ENCODE measurements at regions not wholly inside any gene's neighbourhood (a gene's known extent, or its start where the extent isn't known, plus 50 kb on each side); places are given as distances from the start of the nearest gene placed in this dataset.

GRCh38 chr17:73724990-73725389, 80.7 kb upstream of the SDK2 start:
- no peak for FAIRE-seq

GRCh38 chr17:73725794-73726515, 81.7 kb upstream of the SDK2 start:
- FAIRE-seq = no peak

GRCh38 chr17:73727941-73728340, 83.7 kb upstream of the SDK2 start:
- no peak for FAIRE-seq

- FAIRE-seq = no peak
Observed at GRCh38 chr17:73729101-73729500, 84.9 kb upstream of the SDK2 start.

GRCh38 chr17:73731733-73732132, 87.5 kb upstream of the SDK2 start:
- no peak for FAIRE-seq

- no peak for FAIRE-seq
Observed at GRCh38 chr17:73733517-73733916, 89.3 kb upstream of the SDK2 start.

- no peak for FAIRE-seq
Observed at GRCh38 chr17:73735245-73735644, 91.0 kb upstream of the SDK2 start.

- no peak for FAIRE-seq
Observed at GRCh38 chr17:73738751-73739575, 94.7 kb upstream of the SDK2 start.

GRCh38 chr17:73740370-73740769, 96.1 kb upstream of the SDK2 start:
- no peak for FAIRE-seq

- FAIRE-seq = no peak
Observed at GRCh38 chr17:73742948-73743381, 98.7 kb upstream of the SDK2 start.

GRCh38 chr17:73743518-73744201, 99.4 kb upstream of the SDK2 start:
- no peak for FAIRE-seq

GRCh38 chr17:73744411-73744810, 100.2 kb upstream of the SDK2 start:
- FAIRE-seq = no peak

- no peak for FAIRE-seq
Observed at GRCh38 chr17:73746314-73747073, 102.2 kb upstream of the SDK2 start.

- no peak for FAIRE-seq
Observed at GRCh38 chr17:73747221-73748002, 103.2 kb upstream of the SDK2 start.

GRCh38 chr17:73748508-73748907, 104.3 kb upstream of the SDK2 start:
- no peak for FAIRE-seq

- FAIRE-seq = no peak
Observed at GRCh38 chr17:73749337-73749823, 105.1 kb upstream of the SDK2 start.

GRCh38 chr17:73749928-73750605, 105.8 kb upstream of the SDK2 start:
- no peak for FAIRE-seq

GRCh38 chr17:73750975-73751374, 106.7 kb upstream of the SDK2 start:
- no peak for FAIRE-seq

GRCh38 chr17:73753751-73754496, 109.7 kb upstream of the SDK2 start:
- no peak for FAIRE-seq

GRCh38 chr17:73754886-73755400, 110.7 kb upstream of the SDK2 start:
- no peak for FAIRE-seq

Measured in islet of Langerhans (tissue), 1 donor.